WERI-Rb-1 (cell line): ENCODE measurements at regions not wholly inside any gene's neighbourhood (a gene's known extent, or its start where the extent isn't known, plus 50 kb on each side); places are given as distances from the start of the nearest gene placed in this dataset.
"Not testable (repeated sequence)": the region's sequence is repeated elsewhere in the genome, so short reads cannot be mapped to it uniquely, and the experiment has no call there.

Experiments
- DNase-seq: peaks from one replicate; pipeline ENCODE4 v3.0.0-alpha.2; 2020
- H3K27ac ChIP-seq: fragments of 250-450 bp; sonication (Bioruptor Pico); 2 replicates; pipeline ENCODE4 v1.5.1; 2020; ENCODE audit warnings: mild to moderate bottlenecking, moderate library complexity
- H3K27me3 ChIP-seq: fragments of 250-450 bp; sonication (Bioruptor Pico); 2 replicates; pipeline ENCODE4 v1.5.1; 2021; ENCODE audit warnings: mild to moderate bottlenecking, low read depth, moderate library complexity; ENCODE audit not compliant: insufficient read depth, severe bottlenecking
- H3K36me3 ChIP-seq: fragments of 250-450 bp; sonication (Bioruptor Pico); 2 replicates; pipeline ENCODE4 v1.5.1; 2020; ENCODE audit warnings: mild to moderate bottlenecking, moderate library complexity
- H3K4me3 ChIP-seq: 2 replicates; pipeline ENCODE4 v1.5.1; 2011; ENCODE audit warnings: low read depth, mild to moderate bottlenecking, control low read depth, low read length
- H3K9me3 ChIP-seq: fragments of 250-450 bp; sonication (Bioruptor Pico); 2 replicates; pipeline ENCODE4 v1.5.1; 2021; ENCODE audit warnings: mild to moderate bottlenecking, moderate library complexity; ENCODE audit not compliant: severe bottlenecking
- TF ChIP-seq, protein P1 (sequence below): IDR thresholded peaks from 2 replicates; pipeline ENCODE4 v1.5.1; 2011; ENCODE audit warnings: low read depth, mild to moderate bottlenecking, control low read depth, inconsistent platforms, low read length

DNA sequence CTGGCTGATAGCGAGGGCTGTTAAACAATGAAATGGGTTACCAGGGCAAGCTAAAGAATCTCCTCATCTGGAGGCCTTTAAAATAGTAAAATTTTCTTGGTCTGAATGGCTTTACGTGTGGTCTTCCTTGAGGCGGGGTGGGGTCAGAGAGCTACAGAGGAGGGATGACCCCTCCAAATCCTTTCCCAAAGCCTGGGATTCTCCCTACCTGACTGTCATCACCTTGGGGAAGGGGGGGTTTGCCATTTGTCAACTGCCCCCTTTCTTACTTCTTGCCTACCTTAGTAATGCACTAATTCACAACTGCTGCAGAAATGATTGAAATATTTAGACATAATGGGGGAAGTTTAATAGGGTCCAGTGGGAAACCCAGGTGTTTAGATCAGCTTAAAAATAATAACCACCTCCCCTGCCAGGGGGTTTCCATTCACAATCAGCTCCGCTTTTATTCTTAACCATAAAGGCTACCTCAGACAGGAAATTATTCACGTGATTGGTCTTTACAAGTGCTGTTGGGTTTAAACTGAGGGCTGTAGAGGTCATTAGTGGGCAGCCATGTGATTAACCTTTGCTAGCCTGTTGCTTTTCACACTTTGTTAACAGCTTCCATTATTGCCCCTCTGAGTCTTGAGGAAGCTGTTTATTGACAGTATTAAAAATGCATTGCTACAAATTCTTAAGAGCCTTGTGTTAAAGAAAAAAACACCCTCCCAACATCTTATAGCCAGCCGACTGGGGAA, 276.5 kb upstream of the ATP11B start:
- no peak overlapping the region for H3K27ac ChIP-seq
- TF ChIP-seq, protein P1, sequence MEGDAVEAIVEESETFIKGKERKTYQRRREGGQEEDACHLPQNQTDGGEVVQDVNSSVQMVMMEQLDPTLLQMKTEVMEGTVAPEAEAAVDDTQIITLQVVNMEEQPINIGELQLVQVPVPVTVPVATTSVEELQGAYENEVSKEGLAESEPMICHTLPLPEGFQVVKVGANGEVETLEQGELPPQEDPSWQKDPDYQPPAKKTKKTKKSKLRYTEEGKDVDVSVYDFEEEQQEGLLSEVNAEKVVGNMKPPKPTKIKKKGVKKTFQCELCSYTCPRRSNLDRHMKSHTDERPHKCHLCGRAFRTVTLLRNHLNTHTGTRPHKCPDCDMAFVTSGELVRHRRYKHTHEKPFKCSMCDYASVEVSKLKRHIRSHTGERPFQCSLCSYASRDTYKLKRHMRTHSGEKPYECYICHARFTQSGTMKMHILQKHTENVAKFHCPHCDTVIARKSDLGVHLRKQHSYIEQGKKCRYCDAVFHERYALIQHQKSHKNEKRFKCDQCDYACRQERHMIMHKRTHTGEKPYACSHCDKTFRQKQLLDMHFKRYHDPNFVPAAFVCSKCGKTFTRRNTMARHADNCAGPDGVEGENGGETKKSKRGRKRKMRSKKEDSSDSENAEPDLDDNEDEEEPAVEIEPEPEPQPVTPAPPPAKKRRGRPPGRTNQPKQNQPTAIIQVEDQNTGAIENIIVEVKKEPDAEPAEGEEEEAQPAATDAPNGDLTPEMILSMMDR, result no peak
- no peaks in the 10 kb centered on the region for H3K9me3 ChIP-seq
- no peak for DNase-seq
- H3K4me3 ChIP-seq, result no peak overlapping the region
- H3K27me3 ChIP-seq, result peaks cover 77% of the 10 kb centered on the region
- no peaks in the 10 kb centered on the region for H3K36me3 ChIP-seq

DNA sequence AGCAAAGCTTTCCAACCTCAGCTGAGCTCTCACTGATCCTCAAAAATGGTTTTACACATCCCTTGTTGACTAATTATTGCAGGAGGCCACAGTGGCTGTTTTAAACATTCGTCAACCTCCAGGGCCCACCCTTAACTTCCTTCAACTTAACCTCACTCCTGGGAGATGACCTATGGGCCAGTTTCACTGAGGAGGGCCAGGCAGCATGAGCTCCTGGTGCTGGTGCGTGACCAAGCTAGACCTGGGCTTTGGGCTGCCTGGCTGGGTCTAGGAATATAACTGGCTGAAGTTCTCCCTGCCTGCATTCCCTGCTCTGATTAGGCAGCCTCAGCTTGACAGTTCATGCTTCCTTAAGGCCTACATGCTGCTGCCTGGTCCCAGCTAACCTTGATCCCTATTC, 273.7 kb upstream of the ATP11B start:
- H3K27ac ChIP-seq, result no peak overlapping the region
- DNase-seq, result no peak
- H3K9me3 ChIP-seq, result no peaks in the 10 kb centered on the region
- H3K36me3 ChIP-seq, result no peaks in the 10 kb centered on the region
- H3K27me3 ChIP-seq, result peaks cover 68% of the 10 kb centered on the region
- TF ChIP-seq, protein P1, result no peak
- H3K4me3 ChIP-seq, result no peak overlapping the region

DNA sequence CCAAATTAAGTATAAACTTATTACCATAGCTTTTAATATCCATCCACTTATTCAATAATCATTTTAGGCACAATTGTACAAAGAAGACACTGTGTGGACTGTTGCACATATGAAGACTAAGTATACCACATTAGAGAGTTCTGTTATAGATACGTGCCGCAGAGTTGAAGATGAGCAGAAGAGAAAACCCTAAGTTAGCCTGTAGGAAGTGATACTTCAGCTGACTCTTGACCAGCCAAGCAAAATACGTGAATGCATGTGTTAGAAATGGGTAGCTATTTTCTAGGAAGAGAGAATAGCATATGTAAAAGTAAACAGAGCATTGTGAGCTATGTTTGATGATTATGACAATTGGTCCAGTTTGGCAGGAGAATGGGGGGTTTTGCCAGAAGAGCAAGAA, 272.0 kb upstream of the ATP11B start:
- Histone ChIP-seq H3K4me3 (no peak overlapping the region), H3K36me3 (no peaks in the 10 kb centered on the region), H3K27ac (no peak overlapping the region), H3K9me3 (no peaks in the 10 kb centered on the region), H3K27me3 (peaks cover 72% of the 10 kb centered on the region)
- DNase-seq, result no peak
- TF ChIP-seq, protein P1, result no peak

DNA sequence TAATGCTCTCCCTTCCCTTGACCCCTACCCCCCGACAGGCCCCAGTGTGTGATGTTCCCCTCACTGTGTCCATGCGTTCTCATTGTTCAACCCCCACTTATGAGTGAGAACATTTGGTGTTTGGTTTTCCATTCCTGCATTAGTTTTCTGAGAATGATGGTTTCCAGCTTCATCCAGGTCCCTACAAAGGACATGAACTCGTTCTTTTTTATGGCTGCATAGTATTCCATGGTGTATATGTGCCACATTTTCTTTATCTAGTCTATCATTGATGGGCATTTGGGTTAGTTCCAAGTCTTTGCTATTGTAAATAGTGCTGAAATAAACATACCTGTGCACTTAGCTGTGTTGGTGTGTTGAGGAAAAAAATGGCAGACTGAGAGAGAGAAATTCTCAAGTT, 269.9 kb upstream of the ATP11B start:
- not testable (repeated sequence) for H3K36me3 ChIP-seq, H3K9me3 ChIP-seq, H3K27ac ChIP-seq, H3K4me3 ChIP-seq, DNase-seq
- H3K27me3 ChIP-seq, result peaks cover 71% of the 10 kb centered on the region

GRCh38 chr3:182523836-182524235, 269.5 kb upstream of the ATP11B start:
- TF ChIP-seq, protein P1, result no peak
- no peak overlapping the region for H3K4me3 ChIP-seq
- DNase-seq, result no peak
- peaks cover 70% of the 10 kb centered on the region for H3K27me3 ChIP-seq
- no peaks in the 10 kb centered on the region for H3K9me3 ChIP-seq
- no peaks in the 10 kb centered on the region for H3K36me3 ChIP-seq
- no peak overlapping the region for H3K27ac ChIP-seq

- H3K4me3 ChIP-seq, result no peak overlapping the region
- no peak for DNase-seq
- TF ChIP-seq, protein P1, result no peak
- peaks cover 75% of the 10 kb centered on the region for H3K27me3 ChIP-seq
- no peaks in the 10 kb centered on the region for H3K9me3 ChIP-seq
- H3K27ac ChIP-seq, result no peak overlapping the region
- no peaks in the 10 kb centered on the region for H3K36me3 ChIP-seq
Measured at GRCh38 chr3:182524711-182525401, 268.4 kb upstream of the ATP11B start.
